ENCODE measurements at regions not wholly inside any gene's neighbourhood (a gene's known extent, or its start where the extent isn't known, plus 50 kb on each side); places are given as distances from the start of the nearest gene placed in this dataset.

DNA sequence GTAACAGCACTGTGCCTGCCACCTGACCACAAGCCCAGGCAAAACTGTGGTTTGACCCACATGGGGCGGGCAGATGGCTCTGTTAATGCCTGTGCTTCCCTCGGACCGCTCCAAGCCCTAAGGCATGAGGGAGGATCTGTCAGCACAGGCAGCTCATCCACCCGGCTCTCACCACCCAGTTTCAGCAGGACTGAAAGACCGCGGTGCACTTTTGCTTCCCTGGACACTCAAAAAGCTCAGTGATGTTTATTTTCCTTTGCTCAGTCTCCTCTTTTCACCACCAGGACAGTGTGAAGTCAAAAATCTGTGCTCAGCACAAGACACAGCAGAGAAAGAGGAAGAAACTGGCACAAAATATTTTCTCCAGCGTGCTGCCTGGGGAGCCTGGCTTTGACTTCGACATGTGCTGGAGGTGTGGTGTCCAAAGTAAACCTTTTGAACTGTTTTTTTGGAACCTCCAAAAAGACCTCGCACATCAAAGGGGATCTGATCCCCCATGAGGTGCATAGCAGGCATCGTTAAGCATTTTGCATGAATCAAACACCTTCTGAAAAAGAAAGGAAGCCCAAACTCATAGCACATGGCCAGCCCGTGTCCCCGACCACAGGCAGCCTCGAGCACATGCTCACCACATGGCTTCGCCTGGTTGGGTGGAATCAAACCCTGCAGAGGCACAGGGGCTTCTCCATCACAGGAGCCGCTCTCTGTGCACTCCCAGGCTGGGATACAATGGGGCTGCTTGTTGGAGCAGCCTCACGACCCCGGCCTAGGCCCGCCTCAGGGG, 441.7 kb upstream of the JARID2 start:
- TF ChIP-seq, protein P1, sequence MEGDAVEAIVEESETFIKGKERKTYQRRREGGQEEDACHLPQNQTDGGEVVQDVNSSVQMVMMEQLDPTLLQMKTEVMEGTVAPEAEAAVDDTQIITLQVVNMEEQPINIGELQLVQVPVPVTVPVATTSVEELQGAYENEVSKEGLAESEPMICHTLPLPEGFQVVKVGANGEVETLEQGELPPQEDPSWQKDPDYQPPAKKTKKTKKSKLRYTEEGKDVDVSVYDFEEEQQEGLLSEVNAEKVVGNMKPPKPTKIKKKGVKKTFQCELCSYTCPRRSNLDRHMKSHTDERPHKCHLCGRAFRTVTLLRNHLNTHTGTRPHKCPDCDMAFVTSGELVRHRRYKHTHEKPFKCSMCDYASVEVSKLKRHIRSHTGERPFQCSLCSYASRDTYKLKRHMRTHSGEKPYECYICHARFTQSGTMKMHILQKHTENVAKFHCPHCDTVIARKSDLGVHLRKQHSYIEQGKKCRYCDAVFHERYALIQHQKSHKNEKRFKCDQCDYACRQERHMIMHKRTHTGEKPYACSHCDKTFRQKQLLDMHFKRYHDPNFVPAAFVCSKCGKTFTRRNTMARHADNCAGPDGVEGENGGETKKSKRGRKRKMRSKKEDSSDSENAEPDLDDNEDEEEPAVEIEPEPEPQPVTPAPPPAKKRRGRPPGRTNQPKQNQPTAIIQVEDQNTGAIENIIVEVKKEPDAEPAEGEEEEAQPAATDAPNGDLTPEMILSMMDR (IDR thresholded peaks at IDR 0.05; ENCODE audit: insufficient read depth, low read length, poor library complexity, severe bottlenecking) = no peak
- TF ChIP-seq EZH2phosphoT487 (conservative IDR thresholded peaks at IDR 0.05; ENCODE audit: low read length) = no peak
